Neural progenitor cell (in vitro differentiated cells): ENCODE measurements at regions not wholly inside any gene's neighbourhood (a gene's known extent, or its start where the extent isn't known, plus 50 kb on each side); places are given as distances from the start of the nearest gene placed in this dataset.

Source experiments
- DNase-seq: peaks from one replicate; pipeline ENCODE4 v3.0.0-alpha.2; 2016; ENCODE audit warnings: low spot score
- H2AFZ ChIP-seq: fragments of 200-600 bp; sonication (generic); replicated peaks from 2 replicates; pipeline ENCODE4 v1.6.1; 2016; ENCODE audit warnings: antibody characterized with exemption
- H3F3A ChIP-seq: fragments of 200-600 bp; sonication (generic); 2 replicates; pipeline ENCODE4 v1.6.1; 2016; ENCODE audit warnings: antibody characterized with exemption, low read depth
- H3K27ac ChIP-seq: fragments of 200-600 bp; sonication (generic); 2 replicates; pipeline ENCODE4 v1.5.1; 2016; ENCODE audit warnings: mild to moderate bottlenecking
- H3K27me3 ChIP-seq: fragments of 200-600 bp; sonication (generic); 2 replicates; pipeline ENCODE4 v1.6.1; 2016; ENCODE audit warnings: mild to moderate bottlenecking, moderate library complexity
- H3K36me3 ChIP-seq: fragments of 200-600 bp; sonication (generic); 2 replicates; pipeline ENCODE4 v1.5.1; 2016
- H3K4me1 ChIP-seq: fragments of 200-600 bp; sonication (generic); 2 replicates; pipeline ENCODE4 v1.6.1; 2016; ENCODE audit warnings: mixed run types
- H3K4me2 ChIP-seq: fragments of 200-600 bp; sonication (generic); 2 replicates; pipeline ENCODE4 v1.6.1; 2016
- H3K4me3 ChIP-seq: fragments of 200-600 bp; sonication (generic); 2 replicates; pipeline ENCODE4 v1.5.1; 2016
- H3K79me2 ChIP-seq: fragments of 200-600 bp; sonication (generic); 2 replicates; pipeline ENCODE4 v1.6.1; 2016; ENCODE audit warnings: low read depth
- H3K9ac ChIP-seq: fragments of 200-600 bp; sonication (generic); 2 replicates; pipeline ENCODE4 v1.6.1; 2016
- H3K9me3 ChIP-seq: fragments of 200-600 bp; sonication (generic); 2 replicates; pipeline ENCODE4 v1.5.1; 2016; ENCODE audit warnings: low read depth
- H4K20me1 ChIP-seq: fragments of 200-600 bp; sonication (generic); 2 replicates; pipeline ENCODE4 v1.6.1; 2016; ENCODE audit warnings: low read depth
- H3K27ac Mint-ChIP-seq: 3 replicates; pipeline ENCODE4 v1.8.0; 2021; ENCODE audit warnings: mixed read lengths
- H3K27me3 Mint-ChIP-seq: 2 replicates; pipeline ENCODE4 v1.8.0; 2022; ENCODE audit warnings: low read depth, mild to moderate bottlenecking, inconsistent platforms, moderate library complexity, mixed read lengths; ENCODE audit not compliant: insufficient read depth
- H3K36me3 Mint-ChIP-seq: 3 replicates; pipeline ENCODE4 v1.8.0; 2021; ENCODE audit warnings: mixed read lengths
- H3K4me1 Mint-ChIP-seq: 3 replicates; pipeline ENCODE4 v1.8.0; 2021; ENCODE audit warnings: mixed read lengths
- H3K4me3 Mint-ChIP-seq: 3 replicates; pipeline ENCODE4 v1.8.0; 2021; ENCODE audit warnings: mild to moderate bottlenecking, moderate library complexity, mixed read lengths
- H3K9me3 Mint-ChIP-seq: 3 replicates; pipeline ENCODE4 v1.8.0; 2020; ENCODE audit warnings: mixed read lengths
- EZH2 ChIP-seq: fragments of 200-600 bp; sonication (generic); IDR thresholded peaks from 2 replicates; pipeline ENCODE4 v1.6.1; 2017; ENCODE audit warnings: antibody characterized with exemption, mild to moderate bottlenecking, moderate library complexity
- EZH2phosphoT487 ChIP-seq: fragments of 200-600 bp; sonication (generic); IDR thresholded peaks from 2 replicates; pipeline ENCODE4 v1.6.1; 2017; ENCODE audit warnings: antibody characterized with exemption
- TF ChIP-seq, protein P1 (sequence below): fragments of 200-600 bp; sonication (generic); IDR thresholded peaks from 2 replicates; pipeline ENCODE4 v1.5.1; 2017; ENCODE audit warnings: antibody characterized with exemption, mild to moderate bottlenecking

DNA sequence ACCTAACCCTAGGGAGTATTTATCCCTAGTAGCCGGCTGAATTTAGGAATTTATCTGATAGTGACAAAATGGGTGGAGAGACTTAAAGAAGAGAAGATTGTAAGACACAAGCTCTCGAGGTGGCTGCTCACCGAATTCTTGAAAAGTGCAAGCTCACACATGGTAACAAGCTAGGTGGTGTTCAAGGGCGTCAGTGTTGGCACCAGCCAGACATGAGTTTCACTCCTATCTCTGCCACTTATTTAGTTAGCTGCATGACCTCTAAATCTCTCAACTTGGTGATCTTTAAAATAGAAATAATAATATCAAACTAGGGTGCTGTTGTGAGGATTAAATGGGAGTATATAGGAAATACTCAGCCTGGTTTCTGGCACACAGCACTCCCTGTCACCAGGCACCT is 102.6 kb upstream of the APCDD1 start:
- no peak overlapping the region for H3K27ac Mint-ChIP-seq
- Histone ChIP-seq H3K4me1 (no peaks in the 10 kb centered on the region), H3K4me3 (no peak overlapping the region), H3K27me3 (no peaks in the 10 kb centered on the region), H2AFZ (no peak overlapping the region), H3K27ac (no peak overlapping the region), H4K20me1 (no peaks in the 10 kb centered on the region), H3K9me3 (no peaks in the 10 kb centered on the region), H3F3A (no peaks in the 10 kb centered on the region), H3K4me2 (no peak overlapping the region), H3K9ac (no peak overlapping the region), H3K36me3 (no peaks in the 10 kb centered on the region), H3K79me2 (no peaks in the 10 kb centered on the region)
- H3K27me3 Mint-ChIP-seq, result peaks cover 3% of the 10 kb centered on the region
- DNase-seq, result no peak
- peaks cover 35% of the 10 kb centered on the region for H3K4me1 Mint-ChIP-seq
- no peaks in the 10 kb centered on the region for H3K36me3 Mint-ChIP-seq
- TF ChIP-seq EZH2phosphoT487 (no peak), EZH2 (no peak)
- TF ChIP-seq, protein P1, sequence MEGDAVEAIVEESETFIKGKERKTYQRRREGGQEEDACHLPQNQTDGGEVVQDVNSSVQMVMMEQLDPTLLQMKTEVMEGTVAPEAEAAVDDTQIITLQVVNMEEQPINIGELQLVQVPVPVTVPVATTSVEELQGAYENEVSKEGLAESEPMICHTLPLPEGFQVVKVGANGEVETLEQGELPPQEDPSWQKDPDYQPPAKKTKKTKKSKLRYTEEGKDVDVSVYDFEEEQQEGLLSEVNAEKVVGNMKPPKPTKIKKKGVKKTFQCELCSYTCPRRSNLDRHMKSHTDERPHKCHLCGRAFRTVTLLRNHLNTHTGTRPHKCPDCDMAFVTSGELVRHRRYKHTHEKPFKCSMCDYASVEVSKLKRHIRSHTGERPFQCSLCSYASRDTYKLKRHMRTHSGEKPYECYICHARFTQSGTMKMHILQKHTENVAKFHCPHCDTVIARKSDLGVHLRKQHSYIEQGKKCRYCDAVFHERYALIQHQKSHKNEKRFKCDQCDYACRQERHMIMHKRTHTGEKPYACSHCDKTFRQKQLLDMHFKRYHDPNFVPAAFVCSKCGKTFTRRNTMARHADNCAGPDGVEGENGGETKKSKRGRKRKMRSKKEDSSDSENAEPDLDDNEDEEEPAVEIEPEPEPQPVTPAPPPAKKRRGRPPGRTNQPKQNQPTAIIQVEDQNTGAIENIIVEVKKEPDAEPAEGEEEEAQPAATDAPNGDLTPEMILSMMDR, result no peak
- H3K4me3 Mint-ChIP-seq, result no peak overlapping the region
- peaks cover 21% of the 10 kb centered on the region for H3K9me3 Mint-ChIP-seq

DNA sequence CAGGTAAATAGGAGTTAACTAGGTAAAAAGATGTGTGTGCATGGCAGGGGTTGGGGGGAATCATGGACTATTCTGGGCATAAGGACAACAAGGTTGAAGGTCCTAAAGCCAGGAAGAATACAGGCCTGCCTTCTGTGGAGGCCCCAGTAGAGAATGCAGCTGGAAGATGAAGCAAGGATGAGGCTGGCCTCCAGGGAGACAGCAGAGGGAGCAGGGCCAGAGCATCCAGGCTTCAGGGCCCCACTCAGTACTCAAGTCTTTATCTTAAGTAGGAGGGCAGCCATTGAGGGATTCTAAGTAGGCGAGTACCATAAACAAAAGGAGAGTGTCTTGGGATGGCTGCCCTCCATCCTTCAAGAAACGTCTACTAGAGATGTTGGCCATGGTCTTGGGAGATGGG is 101.8 kb upstream of the APCDD1 start:
- Mint-ChIP-seq H3K27me3 (peaks cover 4% of the 10 kb centered on the region), H3K4me1 (peaks cover 35% of the 10 kb centered on the region), H3K4me3 (no peak overlapping the region), H3K36me3 (peaks cover under 1% of the 10 kb centered on the region), H3K9me3 (peaks cover 29% of the 10 kb centered on the region), H3K27ac (peak overlapping the region; percentile 54)
- no peak overlapping the region for H3K9ac ChIP-seq
- H3K4me1 ChIP-seq, result no peaks in the 10 kb centered on the region
- H3K9me3 ChIP-seq, result no peaks in the 10 kb centered on the region
- no peak overlapping the region for H2AFZ ChIP-seq
- no peaks in the 10 kb centered on the region for H3K36me3 ChIP-seq
- H3K4me2 ChIP-seq, result no peak overlapping the region
- no peak overlapping the region for H3K4me3 ChIP-seq
- no peak for DNase-seq
- TF ChIP-seq, protein P1, result no peak
- TF ChIP-seq EZH2phosphoT487, result no peak
- no peak for TF ChIP-seq EZH2
- no peaks in the 10 kb centered on the region for H3K79me2 ChIP-seq
- H3K27me3 ChIP-seq, result no peaks in the 10 kb centered on the region
- H3F3A ChIP-seq, result no peaks in the 10 kb centered on the region
- H3K27ac ChIP-seq, result no peak overlapping the region
- H4K20me1 ChIP-seq, result no peaks in the 10 kb centered on the region

DNA sequence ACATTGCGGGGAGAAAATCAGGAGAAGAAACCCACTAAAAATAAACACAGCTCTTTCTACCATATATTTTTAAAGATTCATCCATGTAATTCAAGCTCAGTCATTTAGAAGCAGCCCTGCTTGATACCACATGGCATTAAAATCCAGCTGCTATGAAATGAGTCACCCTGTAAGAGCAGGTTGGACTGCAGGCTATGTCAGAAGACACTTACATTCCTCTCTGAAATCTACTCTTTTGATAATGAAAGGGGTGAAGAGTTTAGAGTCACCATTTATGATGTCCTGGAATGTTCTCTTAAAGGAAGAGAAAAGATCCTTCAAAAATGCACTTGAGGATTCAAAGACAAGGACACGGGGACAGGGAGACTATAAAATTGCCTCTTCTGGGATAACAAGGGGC is 100.6 kb upstream of the APCDD1 start:
- Histone ChIP-seq H3K9me3 (no peaks in the 10 kb centered on the region), H3F3A (no peaks in the 10 kb centered on the region), H3K27ac (no peak overlapping the region), H3K4me2 (no peak overlapping the region), H3K36me3 (no peaks in the 10 kb centered on the region), H3K9ac (no peak overlapping the region), H3K4me1 (no peaks in the 10 kb centered on the region), H4K20me1 (no peaks in the 10 kb centered on the region), H2AFZ (no peak overlapping the region), H3K27me3 (no peaks in the 10 kb centered on the region), H3K79me2 (no peaks in the 10 kb centered on the region), H3K4me3 (no peak overlapping the region)
- no peak for DNase-seq
- TF ChIP-seq, protein P1, result no peak
- Mint-ChIP-seq H3K36me3 (peaks cover 3% of the 10 kb centered on the region), H3K27me3 (peaks cover 6% of the 10 kb centered on the region), H3K4me1 (peaks cover 35% of the 10 kb centered on the region), H3K27ac (no peak overlapping the region), H3K4me3 (no peak overlapping the region), H3K9me3 (peaks cover 29% of the 10 kb centered on the region)
